H9 (cell line): ENCODE measurements at regions not wholly inside any gene's neighbourhood (a gene's known extent, or its start where the extent isn't known, plus 50 kb on each side); places are given as distances from the start of the nearest gene placed in this dataset.

Source experiments
- DNase-seq: peaks from one replicate; pipeline ENCODE4 v3.0.0-alpha.2; 2017
- H2AFZ ChIP-seq: one replicate; pipeline ENCODE4 v1.6.1; 2013; ENCODE audit warnings: mild to moderate bottlenecking, low read length, control low read depth, moderate library complexity
- H2AK5ac ChIP-seq: 2 replicates; pipeline ENCODE4 v1.6.1; 2013; ENCODE audit warnings: low read length, control low read depth, mixed read lengths; ENCODE audit not compliant: insufficient read length
- H2BK120ac ChIP-seq: one replicate; pipeline ENCODE4 v1.6.1; 2013; ENCODE audit warnings: low read depth, mild to moderate bottlenecking, low read length, control low read depth, inconsistent platforms; ENCODE audit not compliant: poor library complexity, severe bottlenecking
- H2BK12ac ChIP-seq: 2 replicates; pipeline ENCODE4 v1.6.1; 2013; ENCODE audit warnings: low read length, control low read depth, mixed read lengths, low read depth; ENCODE audit not compliant: insufficient read length
- H2BK15ac ChIP-seq: 2 replicates; pipeline ENCODE4 v1.6.1; 2013; ENCODE audit warnings: low read depth, low read length, control low read depth
- H2BK20ac ChIP-seq: one replicate; pipeline ENCODE4 v1.6.1; 2013; ENCODE audit warnings: low read depth, mild to moderate bottlenecking, low read length, control low read depth, inconsistent platforms; ENCODE audit not compliant: poor library complexity, severe bottlenecking
- H2BK5ac ChIP-seq: 2 replicates; pipeline ENCODE4 v1.6.1; 2013; ENCODE audit warnings: low read length, control low read depth, mixed read lengths; ENCODE audit not compliant: insufficient read length
- H3K14ac ChIP-seq: 2 replicates; pipeline ENCODE4 v1.6.1; 2013; ENCODE audit warnings: low read length, control low read depth; ENCODE audit not compliant: insufficient read depth
- H3K18ac ChIP-seq: 2 replicates; pipeline ENCODE4 v1.6.1; 2013; ENCODE audit warnings: low read depth, mild to moderate bottlenecking, mixed read lengths, low read length, control low read depth; ENCODE audit not compliant: insufficient read length
- H3K23ac ChIP-seq: 2 replicates; pipeline ENCODE4 v1.6.1; 2013; ENCODE audit warnings: low read length, control low read depth, mixed read lengths, low read depth; ENCODE audit not compliant: insufficient read length
- H3K23me2 ChIP-seq: 2 replicates; pipeline ENCODE4 v1.6.1; 2013; ENCODE audit warnings: low read depth, mild to moderate bottlenecking, mixed read lengths, low read length, control low read depth; ENCODE audit not compliant: insufficient read length, poor library complexity, severe bottlenecking
- H3K27ac ChIP-seq: 2 replicates; pipeline ENCODE4 v1.5.1; 2013; ENCODE audit warnings: low read length, control low read depth, mixed read lengths, low read depth; ENCODE audit not compliant: insufficient read length
- H3K27me3 ChIP-seq: 2 replicates; pipeline ENCODE4 v1.6.1; 2013; ENCODE audit warnings: low read length, control low read depth, inconsistent platforms; ENCODE audit not compliant: insufficient read depth
- H3K4ac ChIP-seq: 2 replicates; pipeline ENCODE4 v1.6.1; 2013; ENCODE audit warnings: low read depth, mild to moderate bottlenecking, control low read depth, inconsistent platforms, low read length, moderate library complexity
- H3K4me1 ChIP-seq: 2 replicates; pipeline ENCODE4 v1.6.1; 2013; ENCODE audit warnings: low read length, control low read depth, inconsistent platforms; ENCODE audit not compliant: insufficient read depth
- H3K4me2 ChIP-seq: 2 replicates; pipeline ENCODE4 v1.6.1; 2013; ENCODE audit warnings: low read length, control low read depth, mixed read lengths; ENCODE audit not compliant: insufficient read length, insufficient read depth
- H3K56ac ChIP-seq: 2 replicates; pipeline ENCODE4 v1.6.1; 2013; ENCODE audit warnings: low read depth, mild to moderate bottlenecking, mixed read lengths, low read length, control low read depth; ENCODE audit not compliant: insufficient read length
- H3K79me1 ChIP-seq: 2 replicates; pipeline ENCODE4 v1.6.1; 2013; ENCODE audit warnings: low read depth, mild to moderate bottlenecking, moderate library complexity, low read length, control low read depth, inconsistent platforms; ENCODE audit not compliant: insufficient read depth, poor library complexity, severe bottlenecking
- H3K79me2 ChIP-seq: 2 replicates; pipeline ENCODE4 v1.6.1; 2013; ENCODE audit warnings: low read length, control low read depth, inconsistent platforms; ENCODE audit not compliant: insufficient read depth
- H3K9ac ChIP-seq: 2 replicates; pipeline ENCODE4 v1.6.1; 2013; ENCODE audit warnings: low read length, control low read depth, mixed read lengths; ENCODE audit not compliant: insufficient read length; ENCODE audit errors: extremely low read depth
- H3K9me3 ChIP-seq: one replicate; pipeline ENCODE4 v1.6.1; 2013; ENCODE audit warnings: low read depth, low read length, inconsistent platforms; ENCODE audit not compliant: control insufficient read depth
- H3T11ph ChIP-seq: one replicate; pipeline ENCODE4 v1.6.1; 2013; ENCODE audit warnings: mild to moderate bottlenecking, low read length, control low read depth, inconsistent platforms
- H4K20me1 ChIP-seq: one replicate; pipeline ENCODE4 v1.6.1; 2013; ENCODE audit not compliant: control insufficient read depth, insufficient read length, insufficient read depth
- H4K5ac ChIP-seq: 2 replicates; pipeline ENCODE4 v1.6.1; 2013; ENCODE audit warnings: low read depth, mild to moderate bottlenecking, mixed read lengths, low read length, control low read depth; ENCODE audit not compliant: insufficient read length
- H4K8ac ChIP-seq: replicated peaks from 2 replicates; pipeline ENCODE4 v1.6.1; 2013; ENCODE audit warnings: low read length, control low read depth, mixed read lengths, low read depth; ENCODE audit not compliant: insufficient read length
- H4K91ac ChIP-seq: 2 replicates; pipeline ENCODE4 v1.6.1; 2013; ENCODE audit warnings: low read depth, mild to moderate bottlenecking, moderate library complexity, mixed read lengths, low read length, control low read depth; ENCODE audit not compliant: insufficient read length
- H3K27ac Mint-ChIP-seq, 3 experiments: 2 replicates in 2 of 3; 3 replicates in 1 of 3; pipeline ENCODE4 v1.8.0; 2020 to 2021; ENCODE audit warnings: mixed read lengths in 3 of 3, mild to moderate bottlenecking in 1 of 3, moderate library complexity in 1 of 3
- H3K27me3 Mint-ChIP-seq: 2 replicates; pipeline ENCODE4 v1.8.0; 2021; ENCODE audit warnings: low read depth, mild to moderate bottlenecking, moderate library complexity, mixed read lengths
- H3K36me3 Mint-ChIP-seq, 3 experiments: 2 replicates in 2 of 3; 3 replicates in 1 of 3; pipeline ENCODE4 v1.8.0; 2020 to 2021; ENCODE audit warnings: low read depth in 3 of 3, mixed read lengths in 3 of 3; ENCODE audit not compliant: insufficient read depth in 1 of 3
- H3K4me1 Mint-ChIP-seq, 2 experiments: 2 replicates each; pipeline ENCODE4 v1.8.0; 2020; ENCODE audit warnings: mixed read lengths in 2 of 2
- H3K4me3 Mint-ChIP-seq, 2 experiments: 2 replicates in 1 of 2; 3 replicates in 1 of 2; pipeline ENCODE4 v1.8.0; 2020 to 2021; ENCODE audit warnings: mild to moderate bottlenecking in 2 of 2, mixed read lengths in 2 of 2, moderate library complexity in 1 of 2
- H3K9me3 Mint-ChIP-seq, 2 experiments: 2 replicates in 1 of 2; 3 replicates in 1 of 2; pipeline ENCODE4 v1.8.0; 2020; ENCODE audit warnings: mild to moderate bottlenecking in 2 of 2, mixed read lengths in 2 of 2, moderate library complexity in 1 of 2
- WGBS: extraction: QIAGEN DNeasy Blood & Tissue Kit; methylation state at CpG from one replicate; pipeline ENCODE4 v1.1.7; 2013; ENCODE audit warnings: missing lambda C conversion rate, low lambda C conversion rate, mixed read lengths; ENCODE audit not compliant: insufficient read length; ENCODE audit errors: extremely low coverage; 5-methylcytosine and 5-hydroxymethylcytosine counted together
- TF ChIP-seq, protein P1 (sequence below): fragments of 200-600 bp; sonication (generic); conservative IDR thresholded peaks from 3 replicates; pipeline ENCODE4 v1.8.0; 2021; ENCODE audit warnings: antibody characterized with exemption, mild to moderate bottlenecking

DNA sequence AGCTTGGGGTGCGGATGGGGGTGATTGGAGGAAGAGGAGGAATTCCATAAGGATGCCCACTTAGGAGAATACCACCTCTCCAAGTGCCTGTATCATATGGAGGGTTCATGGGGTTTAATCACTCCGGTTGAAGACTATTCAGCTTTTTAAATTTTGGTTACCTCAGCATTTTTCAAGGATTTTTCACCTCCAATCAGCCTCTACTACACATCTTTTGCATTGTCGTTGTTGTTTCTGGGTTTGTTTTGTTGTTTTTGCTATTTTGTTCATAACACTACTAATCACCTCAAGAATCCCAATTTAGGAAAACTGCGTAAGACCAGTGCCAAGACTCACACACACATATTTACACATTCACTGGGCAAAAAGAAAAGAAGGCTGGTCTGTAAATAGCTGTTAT lies 619.5 kb upstream of the CDH5 start:
- no peak overlapping the region for H3K4me3 Mint-ChIP-seq
- Histone ChIP-seq H2BK20ac (no peak overlapping the region), H3K4ac (no peak overlapping the region), H4K20me1 (no peaks in the 10 kb centered on the region), H4K91ac (no peak overlapping the region), H4K5ac (no peak overlapping the region), H3K9ac (no peak overlapping the region), H3K4me2 (no peak overlapping the region), H3K4me1 (no peaks in the 10 kb centered on the region), H3K14ac (no peak overlapping the region), H3K27ac (no peak overlapping the region), H3K27me3 (no peaks in the 10 kb centered on the region), H3T11ph (no peak overlapping the region), H2BK5ac (no peak overlapping the region), H3K56ac (no peak overlapping the region), H2BK120ac (no peak overlapping the region), H2BK15ac (no peak overlapping the region), H2BK12ac (no peak overlapping the region), H3K79me1 (no peaks in the 10 kb centered on the region), H3K23me2 (no peaks in the 10 kb centered on the region), H2AK5ac (no peak overlapping the region), H3K9me3 (no peaks in the 10 kb centered on the region), H4K8ac (no peak overlapping the region), H3K23ac (no peak overlapping the region), H2AFZ (no peak overlapping the region), H3K79me2 (no peaks in the 10 kb centered on the region), H3K18ac (no peak overlapping the region)
- H3K27me3 Mint-ChIP-seq, result no peaks in the 10 kb centered on the region; the same call in 1 of the 2 replicates
- H3K9me3 Mint-ChIP-seq, result no peaks in the 10 kb centered on the region
- no peak overlapping the region for H3K27ac Mint-ChIP-seq
- DNase-seq, result no peak
- no CpG with 5 or more reads among the region's 4 CpGs for WGBS
- no peaks in the 10 kb centered on the region for H3K36me3 Mint-ChIP-seq
- TF ChIP-seq, protein P1, sequence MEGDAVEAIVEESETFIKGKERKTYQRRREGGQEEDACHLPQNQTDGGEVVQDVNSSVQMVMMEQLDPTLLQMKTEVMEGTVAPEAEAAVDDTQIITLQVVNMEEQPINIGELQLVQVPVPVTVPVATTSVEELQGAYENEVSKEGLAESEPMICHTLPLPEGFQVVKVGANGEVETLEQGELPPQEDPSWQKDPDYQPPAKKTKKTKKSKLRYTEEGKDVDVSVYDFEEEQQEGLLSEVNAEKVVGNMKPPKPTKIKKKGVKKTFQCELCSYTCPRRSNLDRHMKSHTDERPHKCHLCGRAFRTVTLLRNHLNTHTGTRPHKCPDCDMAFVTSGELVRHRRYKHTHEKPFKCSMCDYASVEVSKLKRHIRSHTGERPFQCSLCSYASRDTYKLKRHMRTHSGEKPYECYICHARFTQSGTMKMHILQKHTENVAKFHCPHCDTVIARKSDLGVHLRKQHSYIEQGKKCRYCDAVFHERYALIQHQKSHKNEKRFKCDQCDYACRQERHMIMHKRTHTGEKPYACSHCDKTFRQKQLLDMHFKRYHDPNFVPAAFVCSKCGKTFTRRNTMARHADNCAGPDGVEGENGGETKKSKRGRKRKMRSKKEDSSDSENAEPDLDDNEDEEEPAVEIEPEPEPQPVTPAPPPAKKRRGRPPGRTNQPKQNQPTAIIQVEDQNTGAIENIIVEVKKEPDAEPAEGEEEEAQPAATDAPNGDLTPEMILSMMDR, result no peak
- H3K4me1 Mint-ChIP-seq, result peaks cover 19 to 28% of the 10 kb centered on the region in 2 experiments
